Embryonic facial prominence (tissue), 1 donor: ENCODE measurements at regions not wholly inside any gene's neighbourhood (a gene's known extent, or its start where the extent isn't known, plus 50 kb on each side); places are given as distances from the start of the nearest gene placed in this dataset.
"Not testable (repeated sequence)": the region's sequence is repeated elsewhere in the genome, so short reads cannot be mapped to it uniquely, and the experiment has no call there.

Experiments
- DNase-seq: peaks from one replicate; pipeline ENCODE4 v3.0.0-alpha.2; 2016; ENCODE audit errors: extremely low spot score

- no peak for DNase-seq
Measured at GRCh38 chr15:62641825-62642224, 400.7 kb upstream of the TPM1 start.

- no peak for DNase-seq
Measured at GRCh38 chr15:62643572-62643971, 399.0 kb upstream of the TPM1 start.

- DNase-seq = no peak
Measured at GRCh38 chr15:62644216-62644888, 398.2 kb upstream of the TPM1 start.

- no peak for DNase-seq
Measured at GRCh38 chr15:62644889-62645742, 397.4 kb upstream of the TPM1 start.

GRCh38 chr15:62647202-62647842, 395.2 kb upstream of the TPM1 start:
- DNase-seq = no peak

- DNase-seq = no peak
Measured at GRCh38 chr15:62647843-62648505, 394.6 kb upstream of the TPM1 start.

GRCh38 chr15:62648954-62649353, 393.6 kb upstream of the TPM1 start:
- DNase-seq = no peak

GRCh38 chr15:62649793-62650420, 392.6 kb upstream of the TPM1 start:
- no peak for DNase-seq

- DNase-seq = no peak
Measured at GRCh38 chr15:62653122-62653521, 389.4 kb upstream of the TPM1 start.

GRCh38 chr15:62656071-62656470, 386.5 kb upstream of the TPM1 start:
- DNase-seq = no peak

GRCh38 chr15:62657501-62657900, 385.0 kb upstream of the TPM1 start:
- not testable (repeated sequence) for DNase-seq

- no peak for DNase-seq
Measured at GRCh38 chr15:62658498-62658897, 384.0 kb upstream of the TPM1 start.

- no peak for DNase-seq
Measured at GRCh38 chr15:62663547-62663946, 379.0 kb upstream of the TPM1 start.

- no peak for DNase-seq
Measured at GRCh38 chr15:62665449-62665848, 377.1 kb upstream of the TPM1 start.

- no peak for DNase-seq
Measured at GRCh38 chr15:62666046-62666445, 376.5 kb upstream of the TPM1 start.

- DNase-seq = no peak
Measured at GRCh38 chr15:62672268-62672667, 370.3 kb upstream of the TPM1 start.

- no peak for DNase-seq
Measured at GRCh38 chr15:62676891-62677290, 365.7 kb upstream of the TPM1 start.

- DNase-seq = no peak
Measured at GRCh38 chr15:62681939-62682896, 360.3 kb upstream of the TPM1 start.

- DNase-seq = not testable (repeated sequence)
Measured at GRCh38 chr15:62683192-62683591, 359.4 kb upstream of the TPM1 start.

GRCh38 chr15:62684123-62684808, 358.3 kb upstream of the TPM1 start:
- DNase-seq = no peak
